NCI-H2196 (cell line): ENCODE measurements at regions not wholly inside any gene's neighbourhood (a gene's known extent, or its start where the extent isn't known, plus 50 kb on each side); places are given as distances from the start of the nearest gene placed in this dataset.
A peak's percentile ranks its signal among the peaks of the same experiment; 100 is the strongest.

ENCODE experiments used
- DNase-seq: peaks from one replicate; lab custom pipeline; 2025; ENCODE audit not compliant: unreplicated experiment; lab: John Stamatoyannopoulos, UW

DNA sequence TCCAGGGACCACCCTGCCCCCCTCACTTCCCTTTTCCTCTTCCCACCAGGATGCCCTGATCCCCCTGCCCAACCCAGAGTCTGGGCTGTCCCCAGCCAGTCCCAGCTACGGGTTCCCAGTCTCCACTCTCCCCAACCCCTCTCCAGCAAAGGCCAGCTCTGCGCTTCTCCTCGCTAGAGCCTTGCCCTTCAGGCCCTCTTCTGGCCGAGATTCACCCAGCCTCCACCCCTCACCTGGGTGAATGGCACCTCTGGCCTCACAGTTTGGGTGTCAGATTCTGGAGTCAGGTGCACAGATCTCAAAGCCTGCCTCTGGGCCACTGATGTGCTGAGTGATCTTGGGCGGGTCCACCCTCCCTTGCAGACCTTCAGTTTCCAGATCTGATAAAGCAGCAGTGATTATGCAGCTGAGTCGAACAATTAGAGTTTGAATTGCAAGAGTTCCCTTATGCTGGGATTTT is 185.6 kb upstream of the TNRC6C start:
- peak; percentile 29 for DNase-seq

DNA sequence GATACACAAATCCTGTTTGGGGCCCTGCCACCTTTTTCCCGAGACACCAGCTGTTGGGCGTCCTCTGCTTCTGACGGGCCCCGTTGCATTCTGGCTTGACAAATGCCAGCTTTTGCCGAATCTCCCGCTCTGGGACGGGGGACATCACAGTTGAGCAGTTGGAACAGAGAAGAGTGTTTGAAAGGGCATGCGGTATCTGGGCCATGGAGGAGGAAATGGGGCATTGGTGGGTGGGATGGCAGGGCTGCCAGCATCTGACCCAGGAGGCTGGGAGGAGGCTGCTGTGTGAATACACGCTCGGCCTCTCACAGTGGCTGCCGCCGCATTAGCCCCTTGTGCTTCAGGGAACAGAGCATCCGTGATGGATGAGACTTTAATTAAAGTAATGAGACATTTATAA is 184.3 kb upstream of the TNRC6C start:
- no peak for DNase-seq

DNA sequence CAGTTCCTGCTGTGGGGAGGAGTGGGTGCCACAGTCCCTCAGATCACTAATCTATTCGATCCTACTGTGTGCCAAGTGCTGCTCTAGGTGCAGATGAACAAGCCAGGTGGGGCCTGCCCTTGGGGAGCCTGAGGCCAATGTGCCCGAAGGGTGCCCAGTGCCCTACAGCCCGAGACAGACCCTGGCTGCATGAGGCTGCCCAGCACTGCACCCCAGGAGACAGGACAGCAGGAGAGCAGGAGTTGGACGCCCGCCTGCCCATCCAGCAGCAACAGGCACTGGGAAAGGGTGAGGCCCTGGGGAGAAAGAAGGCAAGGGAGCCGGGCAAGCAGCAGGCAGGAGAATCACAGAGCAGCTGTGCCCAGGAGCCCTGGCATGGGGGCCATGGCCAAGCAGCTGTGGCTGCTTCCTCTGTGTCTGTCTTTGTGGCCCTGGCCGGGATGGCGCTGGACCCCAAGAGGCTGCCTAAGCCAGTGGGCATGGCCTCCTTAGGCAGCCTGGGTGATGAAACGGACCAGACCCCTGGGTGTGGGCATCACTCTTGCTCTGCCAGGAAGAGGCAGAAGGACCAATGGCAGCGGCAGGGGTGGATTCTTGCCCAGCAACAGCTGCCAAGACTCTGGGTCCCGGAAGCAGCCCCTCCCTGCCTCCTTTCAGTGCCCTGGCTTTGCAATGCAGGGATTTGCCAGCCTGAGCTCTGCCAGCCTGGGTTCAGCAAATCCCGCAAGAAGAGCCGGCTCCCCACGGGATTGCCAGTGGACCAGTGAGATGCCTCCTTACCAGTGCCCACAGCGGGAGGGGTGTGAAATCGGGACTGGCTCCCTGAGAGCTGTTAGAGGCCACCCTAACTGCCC is 179.6 kb upstream of the TNRC6C start:
- DNase-seq: peak; percentile 94

DNA sequence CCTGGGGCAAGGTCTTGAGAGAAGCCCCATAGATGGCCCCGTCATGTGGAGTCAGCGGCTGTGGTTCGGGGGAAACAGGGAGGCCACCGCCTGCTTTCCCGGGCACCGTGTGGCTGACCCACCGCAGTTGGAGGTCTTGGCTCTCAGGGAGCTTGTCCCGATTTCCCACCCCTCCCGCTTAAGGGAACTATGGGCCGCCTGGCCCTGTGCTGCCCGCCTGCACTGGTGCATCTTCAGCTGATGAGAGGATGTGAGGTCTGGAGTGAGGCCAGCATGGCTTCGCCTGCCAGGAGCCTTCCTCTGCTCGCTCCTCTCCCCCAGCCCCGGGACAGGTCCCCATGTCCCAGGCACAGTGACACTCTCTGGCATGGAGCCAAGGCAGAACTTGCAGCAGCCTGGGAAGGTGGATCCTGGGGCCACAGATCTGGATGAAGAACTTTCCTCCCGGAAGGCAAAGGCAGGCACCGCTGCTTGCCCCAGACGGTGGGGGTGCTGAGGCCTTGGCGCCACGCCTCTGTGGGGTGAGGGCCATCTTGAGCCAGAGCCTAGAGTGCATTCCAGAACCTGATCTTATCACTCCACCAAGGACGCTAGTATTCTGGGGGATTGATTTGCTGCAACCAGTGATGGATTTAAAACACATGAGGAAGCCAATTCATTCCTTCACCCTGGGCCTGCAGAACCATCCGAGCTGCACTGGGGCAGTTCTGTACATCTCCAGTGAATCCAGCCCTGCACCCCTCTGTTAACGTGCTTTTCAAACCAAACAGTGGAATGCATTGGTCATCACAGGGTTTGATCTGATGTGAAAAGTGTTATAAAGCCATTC is 178.6 kb upstream of the TNRC6C start:
- DNase-seq: no peak

DNA sequence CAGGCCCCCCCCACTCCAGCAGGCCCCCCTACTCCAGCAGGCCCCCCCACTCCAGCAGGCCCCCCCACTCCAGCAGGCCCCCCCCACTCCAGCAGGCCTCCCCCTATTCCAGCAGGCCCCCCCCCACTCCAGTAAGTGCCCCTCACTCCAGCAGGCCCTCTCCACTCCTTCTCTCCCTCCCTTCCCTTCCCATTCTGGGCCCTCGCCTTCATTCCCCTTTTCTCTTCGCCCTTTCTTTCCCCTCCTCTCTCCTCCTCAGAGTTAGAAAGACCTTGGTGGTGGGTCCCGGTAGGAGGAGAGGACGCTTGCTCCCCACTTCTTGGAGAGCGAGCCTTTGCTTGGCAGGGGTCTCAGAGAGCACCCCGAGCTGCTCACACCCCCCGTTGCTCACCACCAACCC is 177.0 kb upstream of the TNRC6C start:
- no peak for DNase-seq

DNA sequence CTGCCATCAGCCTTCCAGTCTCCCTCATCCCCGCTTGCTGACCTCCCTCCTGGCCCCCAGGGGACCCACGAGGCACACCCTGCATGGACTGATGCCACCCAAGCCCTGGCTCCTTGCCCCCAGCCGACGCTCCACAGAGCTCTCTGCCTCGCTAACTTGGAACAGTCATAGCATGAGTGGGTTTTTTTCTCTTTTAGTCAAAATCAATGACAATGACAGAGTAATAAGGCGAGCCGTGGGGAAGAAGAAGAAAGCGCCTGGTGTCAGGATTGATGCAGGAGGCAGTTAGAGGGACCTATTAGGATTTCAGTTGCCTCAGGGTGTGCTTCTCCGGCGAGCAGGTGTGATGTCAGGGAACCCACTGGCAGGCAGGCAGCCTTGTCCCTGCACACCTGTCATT is 176.3 kb upstream of the TNRC6C start:
- DNase-seq: no peak

DNA sequence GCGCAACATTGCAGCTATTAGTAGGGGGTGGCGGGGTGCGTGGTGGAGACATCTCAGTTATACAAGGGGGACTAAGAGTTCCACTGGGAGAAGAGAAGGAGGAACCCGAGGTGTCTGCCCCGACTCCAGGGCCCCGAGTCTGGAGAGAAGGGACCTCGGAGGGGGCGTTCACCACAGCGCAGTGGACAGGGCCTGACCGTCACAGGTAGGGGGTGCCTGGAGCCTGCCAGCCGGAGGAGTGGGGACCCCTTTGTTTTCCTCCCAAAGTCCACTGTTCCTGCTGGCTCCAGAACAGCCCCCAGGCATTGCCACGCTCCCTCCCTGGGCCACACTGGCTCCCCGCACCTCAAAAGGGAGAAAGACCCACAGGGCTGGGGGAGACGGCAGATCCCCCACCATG is 175.9 kb upstream of the TNRC6C start:
- DNase-seq: no peak

DNA sequence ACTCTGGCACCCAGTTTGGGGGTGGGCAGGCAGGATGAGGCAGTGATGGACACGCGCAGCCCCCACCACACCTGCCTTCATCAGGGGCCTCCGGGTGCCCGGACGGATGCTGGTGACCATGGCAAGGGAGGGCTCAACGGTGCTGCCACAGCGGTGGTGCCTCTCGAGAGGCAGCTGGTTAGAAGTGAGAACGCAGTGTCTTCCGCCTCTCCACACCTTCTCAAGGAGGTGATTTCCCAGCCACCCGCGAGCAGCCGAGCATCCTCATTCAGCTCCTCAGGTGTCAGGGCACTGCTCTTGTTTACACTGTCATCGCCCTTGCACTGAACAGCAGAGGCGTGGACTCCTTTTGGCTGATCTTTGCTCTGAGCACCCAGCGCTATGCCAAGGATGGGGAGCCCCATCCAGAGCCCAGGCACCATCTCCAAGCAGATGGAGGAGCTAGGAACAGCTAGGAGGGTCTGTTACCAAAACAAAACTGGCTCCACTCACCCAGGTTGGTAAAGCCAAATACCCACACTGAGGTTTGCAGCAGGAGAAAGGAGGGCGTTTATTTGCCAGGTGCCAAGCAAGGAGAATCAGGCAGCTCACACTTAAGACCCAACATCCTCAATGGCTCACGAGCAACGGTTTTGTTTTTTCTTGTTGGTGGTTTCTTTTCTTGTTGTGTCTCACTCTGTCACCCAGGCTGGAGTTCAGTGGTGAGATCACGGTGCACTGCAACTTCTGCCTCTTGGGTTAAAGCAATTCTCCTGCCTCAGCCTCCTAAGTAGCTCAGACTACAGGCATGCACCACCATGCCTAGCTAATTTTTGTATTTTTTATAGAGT is 174.3 kb upstream of the TNRC6C start:
- DNase-seq: no peak

DNA sequence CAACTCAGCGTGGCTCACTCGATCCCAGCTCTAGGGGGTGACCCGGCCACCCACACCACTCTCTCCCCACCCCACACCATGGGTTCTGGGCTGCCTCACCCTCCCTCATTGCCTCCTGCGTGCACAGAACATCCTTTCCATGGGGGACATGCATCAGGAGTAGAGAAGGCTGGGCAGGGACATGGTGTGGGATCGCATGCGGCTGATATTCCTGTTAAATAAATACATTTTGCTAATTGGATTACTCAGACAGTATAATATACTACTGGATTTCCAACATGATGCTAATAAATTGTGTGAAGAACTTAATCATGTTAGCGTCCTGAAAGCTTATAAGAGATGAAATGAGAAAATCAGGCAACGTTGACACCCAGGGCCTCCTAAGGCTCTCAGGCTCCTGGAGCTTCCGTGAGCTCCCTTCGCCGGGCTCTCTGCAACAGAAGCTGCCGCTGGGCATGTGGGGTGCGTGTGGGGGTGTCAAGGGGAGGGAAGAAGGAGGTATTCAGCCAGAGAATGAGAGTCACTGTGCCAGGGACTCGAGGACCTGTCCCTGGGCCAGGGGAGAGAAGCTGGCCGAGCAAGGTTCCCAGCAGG is 173.1 kb upstream of the TNRC6C start:
- DNase-seq: no peak

DNA sequence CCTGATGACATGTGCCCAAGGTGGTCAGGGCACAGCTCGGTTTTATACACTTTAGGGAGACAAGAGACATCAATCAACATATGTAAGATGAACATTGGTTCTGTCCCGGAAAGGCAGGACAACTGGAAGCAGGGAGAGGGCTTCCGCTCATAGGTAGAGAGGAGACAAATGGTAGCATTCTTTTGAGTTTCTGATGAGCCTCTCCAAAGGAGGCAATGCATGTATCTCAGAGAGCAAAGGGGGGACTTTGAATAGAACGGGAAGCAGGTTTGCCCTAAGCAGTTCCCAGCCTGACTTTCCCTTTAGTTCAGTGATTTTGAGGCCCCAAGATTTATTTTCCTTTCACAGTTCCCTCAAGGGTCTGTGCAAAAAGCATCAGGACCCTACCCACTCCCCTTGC is 172.4 kb upstream of the TNRC6C start:
- DNase-seq: no peak

DNA sequence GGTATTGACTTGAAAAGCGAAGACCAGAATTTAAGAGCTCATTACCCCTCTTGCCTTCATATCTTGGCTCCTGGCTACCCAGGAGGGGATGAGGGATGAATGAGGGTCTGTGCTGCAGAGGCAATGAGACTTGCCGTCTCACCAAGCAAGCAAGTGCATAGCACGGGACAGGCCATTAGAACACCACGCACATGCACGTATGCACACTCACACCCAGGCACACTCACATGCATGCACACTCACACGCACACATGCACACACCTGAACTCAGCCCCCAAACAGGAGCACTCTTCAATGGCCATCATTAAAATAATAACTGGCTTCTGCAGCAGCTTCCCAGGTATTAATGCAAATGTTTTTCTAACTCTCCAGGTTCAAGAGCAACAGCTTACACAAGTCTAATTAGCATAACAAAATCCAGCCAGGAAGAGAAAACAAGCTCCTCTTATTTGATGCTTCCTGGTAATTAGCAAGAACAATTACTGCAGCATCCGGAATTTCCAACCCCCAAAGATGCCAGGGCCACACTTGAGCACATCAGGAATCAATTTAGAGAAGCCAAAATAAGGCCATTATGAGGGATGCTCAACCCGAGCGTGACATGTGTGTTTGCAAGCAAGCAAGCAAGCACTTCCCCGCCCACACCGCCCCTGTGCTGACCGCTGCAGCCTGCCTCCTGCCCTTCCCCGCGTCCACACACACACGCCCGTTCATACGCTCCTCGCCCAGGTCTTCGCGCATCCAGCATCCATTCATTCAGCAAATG is 171.6 kb upstream of the TNRC6C start:
- DNase-seq: no peak

DNA sequence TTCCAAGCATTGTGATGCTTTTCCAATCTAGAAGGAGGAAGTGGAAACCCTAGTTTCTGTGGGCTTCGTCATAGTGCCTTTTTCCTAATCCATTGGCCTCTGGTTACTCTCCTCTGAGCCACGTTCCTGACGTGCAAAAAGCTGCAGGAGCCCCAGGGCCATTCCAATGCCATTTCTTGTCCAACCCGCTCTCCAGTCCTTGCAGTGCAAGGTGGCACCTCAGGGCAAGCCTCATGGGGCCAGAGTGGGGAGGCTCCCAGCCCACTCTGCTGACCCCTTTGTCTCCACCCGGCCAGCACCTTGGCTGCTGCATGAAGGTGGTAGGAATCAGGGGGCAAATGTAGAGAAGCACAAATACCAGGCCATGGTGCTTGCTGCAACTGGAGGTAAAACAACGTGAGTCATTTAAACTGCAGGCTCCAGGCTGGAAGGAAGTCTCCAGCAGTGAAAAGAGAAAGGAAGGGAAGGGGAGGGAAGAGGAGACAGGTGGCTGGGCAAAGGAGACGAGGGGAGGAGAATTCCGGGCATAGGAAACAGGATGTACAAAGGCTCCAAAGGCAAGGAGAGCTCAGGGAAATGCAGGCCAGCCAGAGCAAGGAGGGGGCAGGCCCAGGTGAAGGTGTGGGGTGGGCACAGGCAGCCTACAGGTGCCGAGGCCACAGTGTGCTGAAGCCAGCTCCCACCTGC is 168.2 kb upstream of the TNRC6C start:
- peak; percentile 45 for DNase-seq

DNA sequence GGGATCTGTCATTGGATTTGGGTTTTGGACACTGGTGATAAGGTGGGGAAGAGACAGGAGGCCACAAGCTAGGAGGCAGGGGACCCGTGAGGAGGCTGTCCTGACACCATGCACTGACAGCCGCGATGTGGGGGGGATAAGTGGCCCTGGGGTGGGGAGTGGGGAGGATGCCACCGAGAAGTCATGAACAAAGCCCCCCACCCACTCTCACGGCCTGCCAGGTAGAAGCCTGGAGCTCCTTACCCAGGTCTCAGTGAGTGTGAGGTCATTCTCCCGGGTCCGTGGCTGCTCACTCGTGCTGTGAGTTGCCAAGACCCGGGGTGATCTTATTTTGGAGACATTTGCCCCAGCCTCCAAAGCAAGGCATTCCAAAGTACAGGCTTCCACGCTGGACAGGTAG is 165.9 kb upstream of the TNRC6C start:
- DNase-seq: no peak

DNA sequence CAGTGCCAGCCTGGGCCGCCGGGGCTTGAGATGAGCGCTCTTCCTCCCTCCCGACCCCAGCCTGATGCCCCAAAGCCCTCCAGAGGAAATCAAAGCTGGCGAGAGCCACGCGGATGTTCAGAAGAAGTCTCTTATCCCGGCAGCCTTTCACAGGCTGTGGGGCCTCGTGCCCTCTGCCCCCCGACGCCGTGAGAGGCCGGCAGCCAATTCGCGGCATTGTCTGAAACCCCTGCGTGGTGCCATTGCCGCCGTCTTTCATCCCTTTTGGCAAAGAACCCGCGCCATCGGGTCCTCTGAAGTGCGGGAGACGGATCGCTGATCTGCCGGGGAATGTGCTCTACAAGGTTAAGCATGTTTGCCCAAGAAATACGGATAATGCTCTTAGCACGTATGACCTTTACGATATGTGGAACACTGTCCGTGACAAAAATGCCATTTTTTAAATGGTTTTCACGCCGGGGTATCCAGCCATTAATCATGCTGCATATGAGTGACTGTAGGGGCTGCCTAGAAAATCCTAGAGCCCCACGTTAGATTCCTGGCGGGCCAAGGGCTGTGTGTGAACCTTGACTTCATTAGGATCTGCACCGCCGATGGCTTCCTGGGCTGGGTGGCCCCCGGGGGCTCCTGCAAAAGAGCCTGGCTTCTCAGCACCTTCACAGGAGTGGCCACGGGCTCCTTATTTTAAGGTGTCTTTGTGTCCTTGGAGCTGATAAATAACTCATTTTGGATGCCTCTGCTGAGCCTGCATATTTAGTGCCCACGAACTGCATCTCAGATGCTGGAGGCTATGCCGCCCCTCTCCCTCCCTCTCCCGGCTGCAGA is 165.1 kb upstream of the TNRC6C start:
- no peak for DNase-seq

DNA sequence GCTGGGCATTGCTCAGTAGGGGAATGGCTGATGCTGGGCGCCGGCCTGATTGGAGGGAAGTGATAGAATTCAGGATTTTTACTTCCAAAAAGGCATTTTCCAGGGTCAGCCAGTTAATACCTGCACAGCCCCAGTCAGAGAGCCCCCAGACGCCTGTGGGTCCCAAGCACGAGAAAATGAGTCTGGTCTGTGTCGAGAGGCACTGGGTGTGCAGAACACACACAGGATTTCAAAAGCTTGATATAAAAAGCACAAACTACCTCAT is 164.6 kb upstream of the TNRC6C start:
- DNase-seq: no peak

DNA sequence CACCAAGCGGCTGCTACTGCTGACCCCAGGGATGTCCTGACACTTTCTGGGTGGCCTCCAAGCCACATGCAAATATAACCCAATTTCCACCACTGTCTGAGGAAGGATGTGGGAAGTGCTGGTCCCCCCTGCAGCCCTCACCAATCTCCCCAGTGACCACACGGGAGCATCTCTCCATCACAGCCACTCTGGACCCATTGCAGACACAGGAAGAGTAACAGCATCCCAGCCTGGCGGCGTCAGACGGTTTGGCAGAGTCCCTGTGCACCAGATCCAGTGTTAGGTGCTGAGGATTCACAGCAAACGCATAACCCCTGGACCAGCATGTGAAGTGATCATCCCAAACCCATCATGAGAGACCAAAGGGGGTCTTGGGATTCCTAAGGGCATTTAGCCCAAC is 163.7 kb upstream of the TNRC6C start:
- no peak for DNase-seq

DNA sequence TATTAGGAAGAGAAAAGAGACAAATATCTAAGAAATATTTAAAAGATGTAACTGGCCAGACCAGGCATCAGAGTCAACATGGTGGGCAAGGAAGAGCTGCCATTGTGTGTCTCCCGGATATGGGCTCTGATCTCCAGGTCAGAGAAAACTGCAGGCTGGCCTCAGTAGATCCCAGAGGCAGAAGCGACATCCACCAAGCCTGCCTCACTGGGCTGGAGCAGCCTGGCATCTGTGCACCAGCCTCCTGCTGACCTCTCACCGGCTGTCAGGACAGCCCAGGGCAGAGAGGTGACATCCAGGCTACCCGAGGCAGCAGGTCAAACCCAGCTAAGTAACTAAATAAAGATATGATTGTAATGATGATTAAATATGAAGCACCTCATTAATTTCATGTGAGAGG is 162.8 kb upstream of the TNRC6C start:
- DNase-seq: no peak

DNA sequence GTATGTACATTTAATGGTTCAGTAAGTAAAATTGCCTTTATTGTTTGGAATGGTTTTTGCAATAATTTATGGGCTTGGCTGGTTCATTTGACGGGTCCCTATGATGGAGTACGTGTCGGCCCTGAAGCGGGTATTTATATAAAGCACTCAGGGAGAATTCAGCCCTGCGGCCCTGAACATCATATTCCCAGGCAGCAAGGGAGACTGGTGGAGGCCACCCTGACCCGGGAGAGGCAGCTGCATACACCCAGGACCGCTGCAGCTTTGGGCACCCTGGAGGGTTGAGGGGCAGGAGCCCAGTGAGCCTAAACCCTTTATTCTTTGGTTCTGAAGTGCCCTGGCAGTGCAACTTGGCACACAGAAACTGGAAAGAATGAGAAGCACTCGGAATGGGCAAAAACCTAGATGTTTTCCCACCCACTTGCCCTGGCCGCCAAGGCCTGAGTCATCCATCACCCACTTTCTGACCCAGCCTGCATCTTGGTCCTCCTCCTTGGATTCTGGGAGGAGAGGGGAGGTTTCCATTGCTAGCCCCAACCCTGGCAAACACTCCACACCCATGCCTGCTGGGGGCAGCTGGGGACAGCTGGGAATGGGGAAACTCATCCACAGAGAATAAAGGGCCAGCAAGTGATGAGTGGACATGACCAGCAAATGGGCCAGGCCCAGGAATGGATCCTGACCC is 162.2 kb upstream of the TNRC6C start:
- no peak for DNase-seq

DNA sequence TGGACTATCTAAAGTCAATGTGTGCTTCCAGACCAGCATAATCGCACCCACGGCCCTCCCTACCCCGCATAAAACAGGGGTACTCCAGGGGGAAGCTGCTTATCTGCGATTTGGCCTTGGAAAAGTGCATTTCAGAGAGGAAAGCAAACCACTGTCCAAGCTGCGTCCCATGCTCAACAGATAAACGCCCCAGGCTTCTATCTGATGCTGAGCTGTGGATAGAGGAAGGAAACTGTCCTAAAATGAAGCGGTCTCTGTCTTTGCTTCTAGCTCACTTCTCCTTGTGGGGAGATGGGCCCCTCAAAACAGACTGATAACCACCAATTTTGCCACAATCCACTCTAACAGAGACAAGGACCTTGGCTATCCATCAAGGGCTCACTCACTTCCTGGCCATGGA is 160.5 kb upstream of the TNRC6C start:
- no peak for DNase-seq
